Smooth muscle cell of the brain vasculature (primary cell): ENCODE measurements at regions not wholly inside any gene's neighbourhood (a gene's known extent, or its start where the extent isn't known, plus 50 kb on each side); places are given as distances from the start of the nearest gene placed in this dataset.
"Not testable (repeated sequence)": the region's sequence is repeated elsewhere in the genome, so short reads cannot be mapped to it uniquely, and the experiment has no call there.

Experiments used
- DNase-seq: peaks from one replicate; pipeline ENCODE4 v3.0.0-alpha.2; 2012; ENCODE audit warnings: low read depth, low spot score

GRCh38 chr2:209160800-209161588 lies 262.9 kb upstream of the MAP2 start:
- no peak for DNase-seq

GRCh38 chr2:209162129-209162528 lies 261.7 kb upstream of the MAP2 start:
- no peak for DNase-seq

GRCh38 chr2:209181984-209182383 lies 241.9 kb upstream of the MAP2 start:
- DNase-seq, result no peak

GRCh38 chr2:209186886-209187285 lies 237.0 kb upstream of the MAP2 start:
- not testable (repeated sequence) for DNase-seq

GRCh38 chr2:209189893-209190292 lies 234.0 kb upstream of the MAP2 start:
- DNase-seq, result no peak

GRCh38 chr2:209191139-209191538 lies 232.7 kb upstream of the MAP2 start:
- no peak for DNase-seq

GRCh38 chr2:209194717-209195116 lies 229.1 kb upstream of the MAP2 start:
- DNase-seq, result no peak

GRCh38 chr2:209208211-209208610 lies 215.6 kb upstream of the MAP2 start:
- no peak for DNase-seq

- DNase-seq, result no peak
Observed at GRCh38 chr2:209209943-209210342, 213.9 kb upstream of the MAP2 start.

GRCh38 chr2:209230560-209230959 lies 193.3 kb upstream of the MAP2 start:
- no peak for DNase-seq

- DNase-seq, result no peak
Observed at GRCh38 chr2:209236377-209236776, 187.5 kb upstream of the MAP2 start.

GRCh38 chr2:209238765-209239584 lies 184.9 kb upstream of the MAP2 start:
- no peak for DNase-seq

- DNase-seq, result no peak
Observed at GRCh38 chr2:209239585-209239938, 184.3 kb upstream of the MAP2 start.

GRCh38 chr2:209240204-209240603 lies 183.6 kb upstream of the MAP2 start:
- DNase-seq, result no peak

GRCh38 chr2:209253544-209253943 lies 170.3 kb upstream of the MAP2 start:
- no peak for DNase-seq

- DNase-seq, result no peak
Observed at GRCh38 chr2:209259767-209260166, 164.1 kb upstream of the MAP2 start.

- no peak for DNase-seq
Observed at GRCh38 chr2:209260281-209260680, 163.6 kb upstream of the MAP2 start.

- DNase-seq, result not testable (repeated sequence)
Observed at GRCh38 chr2:209261366-209262053, 162.3 kb upstream of the MAP2 start.

- no peak for DNase-seq
Observed at GRCh38 chr2:209269024-209269423, 154.8 kb upstream of the MAP2 start.

- DNase-seq, result no peak
Observed at GRCh38 chr2:209276000-209276399, 147.8 kb upstream of the MAP2 start.

GRCh38 chr2:209277444-209277843 lies 146.4 kb upstream of the MAP2 start:
- DNase-seq, result no peak

- no peak for DNase-seq
Observed at GRCh38 chr2:209298601-209299000, 125.2 kb upstream of the MAP2 start.
